Thyroid gland (tissue), 4 donors: ENCODE measurements at regions not wholly inside any gene's neighbourhood (a gene's known extent, or its start where the extent isn't known, plus 50 kb on each side); places are given as distances from the start of the nearest gene placed in this dataset.

Experiments
- POLR2A ChIP-seq, 2 donors: fragments of 450-650 bp; IDR thresholded peaks; one replicate each; pipeline ENCODE4 v1.6.1; 2017; ENCODE audit warnings: antibody characterized with exemption in 2 of 2, mild to moderate bottlenecking in 2 of 2, moderate library complexity in 1 of 2
- TF ChIP-seq, protein P1 (sequence below), 6 experiments: fragments of 200-600 bp in 3 of 6; fragments of 450-650 bp in 3 of 6; sonication (generic) in 3 of 6; IDR thresholded peaks; one replicate each; pipeline ENCODE4 v1.5.1; 2016 to 2019; ENCODE audit warnings: antibody characterized with exemption in 6 of 6, mild to moderate bottlenecking in 2 of 6, inconsistent platforms in 1 of 6, moderate library complexity in 1 of 6

DNA sequence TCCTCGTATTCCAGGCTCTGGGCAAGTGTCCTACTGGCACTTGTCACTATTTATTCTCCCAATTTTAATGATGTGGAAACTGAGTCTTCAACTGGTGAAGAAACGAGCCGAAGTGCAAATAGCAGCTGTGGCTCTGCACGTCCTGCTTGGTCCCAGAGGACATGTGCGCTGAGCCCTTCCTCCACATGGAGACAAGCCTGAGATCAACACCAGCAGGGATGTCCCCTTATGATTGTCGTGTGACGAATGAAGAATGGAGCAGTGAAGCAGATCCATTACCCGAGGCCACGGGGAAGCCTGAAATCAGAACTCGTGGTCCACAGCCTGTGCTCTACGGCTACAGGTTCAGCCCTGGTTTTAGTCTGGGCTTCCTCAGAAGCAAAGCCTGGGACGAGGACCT is 61.0 kb downstream of the FOXL1 start:
- TF ChIP-seq, protein P1, sequence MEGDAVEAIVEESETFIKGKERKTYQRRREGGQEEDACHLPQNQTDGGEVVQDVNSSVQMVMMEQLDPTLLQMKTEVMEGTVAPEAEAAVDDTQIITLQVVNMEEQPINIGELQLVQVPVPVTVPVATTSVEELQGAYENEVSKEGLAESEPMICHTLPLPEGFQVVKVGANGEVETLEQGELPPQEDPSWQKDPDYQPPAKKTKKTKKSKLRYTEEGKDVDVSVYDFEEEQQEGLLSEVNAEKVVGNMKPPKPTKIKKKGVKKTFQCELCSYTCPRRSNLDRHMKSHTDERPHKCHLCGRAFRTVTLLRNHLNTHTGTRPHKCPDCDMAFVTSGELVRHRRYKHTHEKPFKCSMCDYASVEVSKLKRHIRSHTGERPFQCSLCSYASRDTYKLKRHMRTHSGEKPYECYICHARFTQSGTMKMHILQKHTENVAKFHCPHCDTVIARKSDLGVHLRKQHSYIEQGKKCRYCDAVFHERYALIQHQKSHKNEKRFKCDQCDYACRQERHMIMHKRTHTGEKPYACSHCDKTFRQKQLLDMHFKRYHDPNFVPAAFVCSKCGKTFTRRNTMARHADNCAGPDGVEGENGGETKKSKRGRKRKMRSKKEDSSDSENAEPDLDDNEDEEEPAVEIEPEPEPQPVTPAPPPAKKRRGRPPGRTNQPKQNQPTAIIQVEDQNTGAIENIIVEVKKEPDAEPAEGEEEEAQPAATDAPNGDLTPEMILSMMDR (IDR thresholded peaks at IDR 0.05) = no peak
- TF ChIP-seq POLR2A (IDR thresholded peaks at IDR 0.05) = no peak
